ENCODE measurements at regions not wholly inside any gene's neighbourhood (a gene's known extent, or its start where the extent isn't known, plus 50 kb on each side); places are given as distances from the start of the nearest gene placed in this dataset.

GRCh38 chr3:54008099-54008498 lies 114.3 kb upstream of the CACNA2D3 start:
- peaks cover 0 to 10% (median under 1%) of the 10 kb centered on the region in 3 donors for H3K27me3 Mint-ChIP-seq
- DNase-seq (no peak), ATAC-seq (ENCODE audit: low read depth in 2 of 2) (no peak)
- no peaks in the 10 kb centered on the region for H3K9me3 Mint-ChIP-seq
- H3K4me1 Mint-ChIP-seq = no peaks in the 10 kb centered on the region
- no peaks in the 10 kb centered on the region for H3K36me3 Mint-ChIP-seq
- no peak overlapping the region for H3K4me3 Mint-ChIP-seq
- no peak overlapping the region for H3K27ac Mint-ChIP-seq

DNA sequence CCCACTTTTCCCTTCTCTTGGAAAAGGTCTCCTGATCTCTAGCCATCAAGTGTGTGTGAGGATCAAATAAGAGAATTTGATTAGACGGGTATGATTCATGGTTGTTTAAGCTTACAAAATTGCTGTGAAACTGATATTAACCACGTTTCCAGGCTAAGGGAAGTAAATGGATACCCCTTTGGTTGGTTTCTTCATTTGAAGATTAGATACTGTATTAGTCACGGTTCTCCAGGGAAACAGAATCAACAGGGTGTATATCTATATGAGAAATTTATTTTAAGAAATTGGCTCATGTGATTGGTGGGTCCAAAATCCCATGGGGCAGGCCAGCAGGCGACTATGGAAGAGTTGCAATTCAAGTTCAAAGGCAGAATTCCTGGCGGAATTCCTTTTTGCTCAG lies 112.7 kb upstream of the SELENOK start:
- DNase-seq (no peak), ATAC-seq (ENCODE audit: low read depth in 2 of 2) (no peak)
- H3K36me3 Mint-ChIP-seq = no peaks in the 10 kb centered on the region
- no peak overlapping the region for H3K4me3 Mint-ChIP-seq
- H3K27ac Mint-ChIP-seq = no peak overlapping the region
- peaks cover 0 to 10% (median 5%) of the 10 kb centered on the region in 3 donors for H3K27me3 Mint-ChIP-seq
- no peaks in the 10 kb centered on the region for H3K9me3 Mint-ChIP-seq
- H3K4me1 Mint-ChIP-seq = no peaks in the 10 kb centered on the region

GRCh38 chr3:54003136-54003535 lies 111.5 kb upstream of the SELENOK start:
- Mint-ChIP-seq H3K36me3 (no peaks in the 10 kb centered on the region), H3K27ac (no peak overlapping the region), H3K4me1 (no peaks in the 10 kb centered on the region), H3K27me3 (peaks cover 0 to 10% (median 7%) of the 10 kb centered on the region in 3 donors), H3K9me3 (no peaks in the 10 kb centered on the region), H3K4me3 (no peak overlapping the region)
- DNase-seq (no peak), ATAC-seq (ENCODE audit: low read depth in 2 of 2) (no peak)

GRCh38 chr3:53999725-54000124 lies 108.1 kb upstream of the SELENOK start:
- no peak overlapping the region for H3K4me3 Mint-ChIP-seq
- peaks cover 0 to 4% (median 0%) of the 10 kb centered on the region in 3 donors for H3K4me1 Mint-ChIP-seq
- H3K9me3 Mint-ChIP-seq = no peaks in the 10 kb centered on the region
- peaks cover 6 to 18% (median 7%) of the 10 kb centered on the region in 3 donors for H3K27me3 Mint-ChIP-seq
- H3K36me3 Mint-ChIP-seq = no peaks in the 10 kb centered on the region
- DNase-seq = no peak
- ATAC-seq (ENCODE audit: low read depth in 2 of 2) = no peak
- H3K27ac Mint-ChIP-seq = no peak overlapping the region

DNA sequence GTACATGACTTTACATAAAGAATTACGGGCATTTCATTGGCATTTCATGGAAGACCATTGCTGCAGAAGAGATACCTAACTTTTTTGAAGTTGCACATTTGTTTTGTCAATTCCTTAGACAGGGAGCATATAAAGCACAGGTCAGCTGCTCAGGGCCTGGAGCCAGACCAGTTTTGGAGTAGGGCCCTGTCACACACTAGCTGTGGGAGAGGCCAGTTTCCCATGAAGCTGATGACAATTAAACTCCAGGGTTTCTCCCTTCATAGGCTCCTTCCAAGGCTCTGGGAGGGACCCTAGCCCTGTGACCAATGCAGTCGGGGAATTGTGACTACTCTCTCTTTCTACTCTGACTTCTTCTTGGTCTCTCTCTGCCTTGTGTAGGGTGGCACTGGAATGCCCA lies 107.3 kb upstream of the SELENOK start:
- H3K27ac Mint-ChIP-seq = no peak overlapping the region
- H3K4me1 Mint-ChIP-seq = peaks cover 0 to 4% (median 0%) of the 10 kb centered on the region in 3 donors
- no peak for DNase-seq
- no peaks in the 10 kb centered on the region for H3K9me3 Mint-ChIP-seq
- ATAC-seq (ENCODE audit: low read depth in 2 of 2) = no peak
- peaks cover 6 to 18% (median 7%) of the 10 kb centered on the region in 3 donors for H3K27me3 Mint-ChIP-seq
- H3K4me3 Mint-ChIP-seq = no peak overlapping the region
- H3K36me3 Mint-ChIP-seq = no peaks in the 10 kb centered on the region

- Mint-ChIP-seq H3K4me1 (peaks cover 0 to 4% (median 0%) of the 10 kb centered on the region in 3 donors), H3K27ac (peak overlapping the region in 2 of 6 donors; percentile 24 to 34), H3K4me3 (peak overlapping the region in 1 of 8 donors; percentile 22), H3K36me3 (no peaks in the 10 kb centered on the region), H3K9me3 (no peaks in the 10 kb centered on the region), H3K27me3 (peaks cover 6 to 18% (median 7%) of the 10 kb centered on the region in 3 donors)
- no peak for DNase-seq
- ATAC-seq (ENCODE audit: low read depth in 2 of 2) = no peak
Observed at GRCh38 chr3:53997476-53997875, 105.8 kb upstream of the SELENOK start.

DNA sequence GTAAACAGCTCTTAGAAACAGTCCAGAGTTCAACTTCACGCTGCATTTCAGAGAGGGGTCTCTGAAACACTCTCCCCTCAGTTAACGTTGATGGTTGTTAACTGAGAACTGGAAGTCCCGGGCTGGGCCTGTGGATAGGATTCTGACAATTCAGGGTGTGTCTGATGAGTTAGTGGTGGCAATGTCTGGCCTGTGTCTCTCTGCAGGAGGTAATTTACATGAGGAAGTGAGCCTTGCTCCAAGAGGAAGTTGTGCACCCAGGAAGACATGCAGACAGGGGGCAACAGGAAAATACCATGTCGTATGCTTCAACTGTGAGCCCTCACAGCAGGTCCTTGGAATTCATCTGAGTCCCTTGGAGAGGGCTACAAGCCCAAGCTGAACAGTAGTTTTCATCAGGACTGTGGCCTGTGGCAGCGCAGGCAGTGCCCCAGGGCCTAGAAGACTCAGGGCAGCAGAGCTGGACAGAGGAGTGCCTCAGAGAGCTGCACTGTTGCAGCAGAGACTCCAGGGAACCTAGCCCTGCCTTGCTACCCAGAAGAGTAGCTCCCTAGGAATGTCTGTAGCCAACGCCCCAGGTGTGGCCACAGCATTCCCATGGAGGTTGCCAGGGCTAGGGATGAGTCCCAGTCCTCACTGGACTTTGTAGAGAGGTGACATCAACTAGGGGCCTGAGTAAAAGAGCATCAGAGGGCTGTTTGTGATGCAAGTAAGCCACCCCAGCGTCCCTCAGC lies 104.6 kb upstream of the SELENOK start:
- H3K4me3 Mint-ChIP-seq = peak overlapping the region in 1 of 8 donors; percentile 11
- peaks cover 0 to 4% (median 0%) of the 10 kb centered on the region in 3 donors for H3K4me1 Mint-ChIP-seq
- no peak overlapping the region for H3K27ac Mint-ChIP-seq
- H3K36me3 Mint-ChIP-seq = no peaks in the 10 kb centered on the region
- DNase-seq (no peak), ATAC-seq (ENCODE audit: low read depth in 2 of 2) (no peak)
- H3K27me3 Mint-ChIP-seq = peaks cover 6 to 18% (median 11%) of the 10 kb centered on the region in 3 donors
- H3K9me3 Mint-ChIP-seq = peaks cover 0 to 6% (median 0%) of the 10 kb centered on the region in 7 donors

GRCh38 chr3:53994986-53995603 lies 103.4 kb upstream of the SELENOK start:
- DNase-seq (no peak), ATAC-seq (ENCODE audit: low read depth in 2 of 2) (no peak)
- Mint-ChIP-seq H3K27me3 (peaks cover 6 to 18% (median 12%) of the 10 kb centered on the region in 3 donors), H3K27ac (no peak overlapping the region), H3K4me3 (no peak overlapping the region), H3K36me3 (no peaks in the 10 kb centered on the region), H3K4me1 (peaks cover 0 to 4% (median 0%) of the 10 kb centered on the region in 3 donors), H3K9me3 (peaks cover 0 to 6% (median 0%) of the 10 kb centered on the region in 7 donors)

- Mint-ChIP-seq H3K4me1 (peaks cover 0 to 2% (median 0%) of the 10 kb centered on the region in 3 donors), H3K36me3 (no peaks in the 10 kb centered on the region), H3K27ac (no peak overlapping the region), H3K4me3 (no peak overlapping the region), H3K27me3 (peaks cover 0 to 5% (median 0%) of the 10 kb centered on the region in 3 donors), H3K9me3 (peaks cover 0 to 6% (median 0%) of the 10 kb centered on the region in 7 donors)
- DNase-seq = no peak
- no peak for ATAC-seq (ENCODE audit: low read depth in 2 of 2)
Observed at GRCh38 chr3:53991240-53991639, 99.6 kb upstream of the SELENOK start.

- DNase-seq (no peak), ATAC-seq (ENCODE audit: low read depth in 2 of 2) (no peak)
- Mint-ChIP-seq H3K36me3 (no peaks in the 10 kb centered on the region), H3K9me3 (peaks cover 0 to 8% (median 2%) of the 10 kb centered on the region in 7 donors), H3K27ac (no peak overlapping the region), H3K4me1 (no peaks in the 10 kb centered on the region), H3K27me3 (peaks cover 0 to 5% (median 0%) of the 10 kb centered on the region in 3 donors), H3K4me3 (no peak overlapping the region)
Observed at GRCh38 chr3:53989946-53990345, 98.3 kb upstream of the SELENOK start.

- peaks cover 1 to 11% (median 2%) of the 10 kb centered on the region in 7 donors for H3K9me3 Mint-ChIP-seq
- H3K36me3 Mint-ChIP-seq = peaks cover 0 to 3% of the 10 kb centered on the region in 2 donors
- no peaks in the 10 kb centered on the region for H3K4me1 Mint-ChIP-seq
- no peak overlapping the region for H3K4me3 Mint-ChIP-seq
- H3K27ac Mint-ChIP-seq = no peak overlapping the region
- ATAC-seq (ENCODE audit: low read depth in 2 of 2) = no peak
- DNase-seq = no peak
- peaks cover 0 to 5% (median 2%) of the 10 kb centered on the region in 3 donors for H3K27me3 Mint-ChIP-seq
Observed at GRCh38 chr3:53989451-53989850, 97.8 kb upstream of the SELENOK start.

DNA sequence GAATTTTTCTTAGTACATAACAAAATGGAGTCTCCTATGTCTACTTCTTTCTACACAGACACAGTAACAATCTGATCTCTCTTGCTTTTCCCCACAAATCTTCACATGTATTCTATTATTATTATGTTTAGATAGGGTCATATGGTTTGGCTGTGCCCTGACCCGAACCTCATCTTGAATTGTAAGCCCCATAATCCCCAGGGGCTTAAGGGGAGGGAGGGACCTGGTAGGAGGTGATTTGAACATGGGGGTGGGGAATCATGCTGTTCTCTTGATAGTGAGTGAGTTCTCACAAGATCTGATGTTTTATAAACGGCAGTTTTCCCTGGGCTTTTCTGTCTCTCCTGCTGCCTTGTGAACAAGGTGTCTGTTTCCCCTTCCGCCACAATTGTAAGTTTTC lies 86.7 kb upstream of the SELENOK start:
- Mint-ChIP-seq H3K27ac (no peak overlapping the region), H3K9me3 (peaks cover 5 to 55% (median 21%) of the 10 kb centered on the region in 7 donors), H3K27me3 (peaks cover 15 to 25% (median 15%) of the 10 kb centered on the region in 3 donors), H3K4me1 (no peaks in the 10 kb centered on the region), H3K4me3 (no peak overlapping the region), H3K36me3 (peaks cover 14 to 33% of the 10 kb centered on the region in 2 donors)
- DNase-seq (no peak), ATAC-seq (ENCODE audit: low read depth in 2 of 2) (no peak)

DNA sequence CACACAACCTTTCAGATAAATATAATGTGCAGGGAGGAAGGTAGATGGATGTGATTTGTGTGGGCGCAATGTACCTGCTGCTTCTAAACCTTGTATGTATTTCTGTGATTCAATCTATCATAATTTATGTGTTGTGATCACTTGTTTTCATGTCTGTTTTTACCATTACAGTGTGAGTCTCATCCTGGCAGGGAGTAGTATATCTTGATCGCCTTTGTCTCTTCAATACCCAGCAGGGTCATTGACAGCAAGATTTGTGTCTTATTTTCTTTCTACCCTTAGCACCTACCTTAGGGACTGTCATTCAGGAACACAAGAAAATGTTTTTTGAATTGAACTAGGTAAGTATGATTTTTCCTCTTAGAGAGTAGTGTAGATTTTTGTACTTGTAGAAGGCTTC lies 83.7 kb upstream of the SELENOK start:
- no peak for DNase-seq
- ATAC-seq (ENCODE audit: low read depth in 2 of 2) = no peak
- H3K36me3 Mint-ChIP-seq = peaks cover 5 to 39% of the 10 kb centered on the region in 2 donors
- H3K9me3 Mint-ChIP-seq = peaks cover 11 to 60% (median 27%) of the 10 kb centered on the region in 7 donors
- no peak overlapping the region for H3K27ac Mint-ChIP-seq
- no peaks in the 10 kb centered on the region for H3K4me1 Mint-ChIP-seq
- no peak overlapping the region for H3K4me3 Mint-ChIP-seq
- H3K27me3 Mint-ChIP-seq = peaks cover 15% of the 10 kb centered on the region in 3 donors

DNA sequence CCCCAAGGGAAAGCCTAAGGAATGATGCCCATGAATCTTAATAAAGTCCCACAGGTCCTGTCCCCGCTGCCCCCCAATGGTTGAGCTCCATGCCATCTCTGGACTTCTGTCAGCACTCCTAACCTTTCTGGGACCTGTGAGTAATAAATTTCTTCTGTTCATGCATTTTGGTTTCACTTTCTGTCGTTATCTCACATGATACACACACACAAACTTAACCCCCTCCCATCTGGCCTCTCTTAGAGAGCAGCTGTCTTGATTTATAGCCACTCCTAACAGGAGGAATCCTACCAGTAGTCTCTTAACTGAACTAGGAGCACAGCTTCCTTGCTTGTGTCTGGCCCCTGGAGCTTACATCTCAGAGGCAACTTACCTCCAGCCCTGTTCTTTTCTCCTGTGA lies 82.7 kb upstream of the SELENOK start:
- peaks cover 14 to 64% (median 27%) of the 10 kb centered on the region in 7 donors for H3K9me3 Mint-ChIP-seq
- H3K36me3 Mint-ChIP-seq = peaks cover 5 to 39% of the 10 kb centered on the region in 2 donors
- no peak for DNase-seq
- peaks cover 6 to 10% (median 9%) of the 10 kb centered on the region in 3 donors for H3K27me3 Mint-ChIP-seq
- no peak overlapping the region for H3K4me3 Mint-ChIP-seq
- H3K27ac Mint-ChIP-seq = no peak overlapping the region
- ATAC-seq (ENCODE audit: low read depth in 2 of 2) = no peak
- no peaks in the 10 kb centered on the region for H3K4me1 Mint-ChIP-seq

Data from naive B cell (primary cell).